Activated CD4-positive, CD25-positive, alpha-beta regulatory T cell treated with anti-CD3 and anti-CD28 coated beads, Interleukin-2, amount 50 U/mL, for 24 hours (primary cell): ENCODE measurements at regions not wholly inside any gene's neighbourhood (a gene's known extent, or its start where the extent isn't known, plus 50 kb on each side); places are given as distances from the start of the nearest gene placed in this dataset.
"Not testable (repeated sequence)": the region's sequence is repeated elsewhere in the genome, so short reads cannot be mapped to it uniquely, and the experiment has no call there.

ENCODE experiments used
- ATAC-seq, 2 donors: fragments of 150-1000 bp; cut with Tn5 transposase; one replicate each; pipeline ENCODE4 v1.10.0; 2021; ENCODE audit warnings: mild to moderate bottlenecking in 1 of 2, moderate library complexity in 1 of 2

- not testable (repeated sequence) for ATAC-seq
These were observed 1372.6 kb downstream of the FOXD4L5 start for GRCh38 chr9:63912451-63912850.

- ATAC-seq, result not testable (repeated sequence)
These were observed 1375.9 kb downstream of the FOXD4L5 start for GRCh38 chr9:63909076-63909475.

- ATAC-seq, result not testable (repeated sequence)
These were observed 1385.3 kb downstream of the FOXD4L5 start for GRCh38 chr9:63899637-63900190.

- not testable (repeated sequence) for ATAC-seq
These were observed 1403.6 kb downstream of the FOXD4L5 start for GRCh38 chr9:63881386-63881785.

- ATAC-seq, result not testable (repeated sequence)
These were observed 1408.6 kb downstream of the FOXD4L5 start for GRCh38 chr9:63876380-63876779.

- ATAC-seq, result peak in 1 of 2 donors; percentile 53
These were observed 1425.4 kb downstream of the FOXD4L5 start for GRCh38 chr9:63859475-63860215.

GRCh38 chr9:63859090-63859474, 1425.9 kb downstream of the FOXD4L5 start:
- ATAC-seq, result not testable (repeated sequence)

- ATAC-seq, result not testable (repeated sequence)
These were observed 1431.8 kb downstream of the FOXD4L5 start for GRCh38 chr9:63853140-63853751.

GRCh38 chr9:63824804-63825203, 1460.2 kb downstream of the FOXD4L5 start:
- not testable (repeated sequence) for ATAC-seq

- peak; percentile 59 to 62 for ATAC-seq
These were observed 1461.4 kb downstream of the FOXD4L5 start for GRCh38 chr9:63823375-63824201.

- ATAC-seq, result not testable (repeated sequence)
These were observed 1462.2 kb downstream of the FOXD4L5 start for GRCh38 chr9:63822615-63823374.

GRCh38 chr9:63821293-63821692, 1463.7 kb downstream of the FOXD4L5 start:
- ATAC-seq, result not testable (repeated sequence)

- ATAC-seq, result not testable (repeated sequence)
These were observed 1464.1 kb downstream of the FOXD4L5 start for GRCh38 chr9:63820882-63821281.

GRCh38 chr9:63820383-63820782, 1464.6 kb downstream of the FOXD4L5 start:
- ATAC-seq, result not testable (repeated sequence)

GRCh38 chr9:63817622-63818518, 1467.1 kb downstream of the FOXD4L5 start:
- ATAC-seq, result peak; percentile 51 to 55

- ATAC-seq, result peak; percentile 49 to 50
These were observed 1468.0 kb downstream of the FOXD4L5 start for GRCh38 chr9:63816751-63817621.

GRCh38 chr9:63814970-63815669, 1469.9 kb downstream of the FOXD4L5 start:
- not testable (repeated sequence) for ATAC-seq

GRCh38 chr9:63813391-63814021, 1471.5 kb downstream of the FOXD4L5 start:
- not testable (repeated sequence) for ATAC-seq

GRCh38 chr9:63812822-63813221, 1472.2 kb downstream of the FOXD4L5 start:
- ATAC-seq, result peak in 1 of 2 donors; percentile 60
